ENCODE measurements at regions not wholly inside any gene's neighbourhood (a gene's known extent, or its start where the extent isn't known, plus 50 kb on each side); places are given as distances from the start of the nearest gene placed in this dataset.

- no peak overlapping the region for H3K4me3 ChIP-seq (replicated peaks in 1 of 4; ENCODE audit: control extremely low read depth in 1 of 4, insufficient read depth in 1 of 4, low read depth in 3 of 4, low read length in 4 of 4)
- H3K27ac ChIP-seq (ENCODE audit: insufficient read depth, low read length) = no peak overlapping the region
- H3K4me2 ChIP-seq (ENCODE audit: extremely low read depth, insufficient read depth, low read length) = no peak overlapping the region
- H3K9ac ChIP-seq (ENCODE audit: insufficient read depth, low read length) = no peak overlapping the region
- H3K9me3 ChIP-seq (ENCODE audit: control insufficient read depth, insufficient read depth, low read depth, low read length) = no peaks in the 10 kb centered on the region
- TF ChIP-seq EZH2 (IDR thresholded peaks at IDR 0.05; ENCODE audit: low read length, missing control alignments) (no peak), CTCF (conservative IDR thresholded peaks at IDR 0.05 in 1 of 2, IDR thresholded peaks at IDR 0.05 in 1 of 2; ENCODE audit: low read depth in 1 of 2, low read length in 2 of 2) (no peak)
- H3K27me3 ChIP-seq (ENCODE audit: control insufficient read depth, insufficient read depth, low read length) = no peaks in the 10 kb centered on the region
- no peaks in the 10 kb centered on the region for H3K79me2 ChIP-seq (ENCODE audit: control insufficient read depth, insufficient read depth, low read length)
- H3K4me1 ChIP-seq (ENCODE audit: control insufficient read depth, extremely low read depth, insufficient read depth, low read length) = no peaks in the 10 kb centered on the region
- no peak overlapping the region for H2AFZ ChIP-seq (ENCODE audit: low read length)
- H4K20me1 ChIP-seq (ENCODE audit: control insufficient read depth, extremely low read depth, insufficient read depth, low read length) = no peaks in the 10 kb centered on the region
- no peak for DNase-seq (ENCODE audit: low read depth in 2 of 2)
- no peaks in the 10 kb centered on the region for H3K36me3 ChIP-seq (ENCODE audit: control insufficient read depth, insufficient read depth, low read length)
Observed at GRCh38 chr18:73119574-73119973, 251.8 kb upstream of the NETO1 start.

- H3K27me3 ChIP-seq (ENCODE audit: control insufficient read depth, insufficient read depth, low read length) = no peaks in the 10 kb centered on the region
- H3K9ac ChIP-seq (ENCODE audit: insufficient read depth, low read length) = no peak overlapping the region
- no peaks in the 10 kb centered on the region for H4K20me1 ChIP-seq (ENCODE audit: control insufficient read depth, extremely low read depth, insufficient read depth, low read length)
- no peaks in the 10 kb centered on the region for H3K36me3 ChIP-seq (ENCODE audit: control insufficient read depth, insufficient read depth, low read length)
- H2AFZ ChIP-seq (ENCODE audit: low read length) = no peak overlapping the region
- no peak overlapping the region for H3K27ac ChIP-seq (ENCODE audit: insufficient read depth, low read length)
- TF ChIP-seq CTCF (conservative IDR thresholded peaks at IDR 0.05 in 1 of 2, IDR thresholded peaks at IDR 0.05 in 1 of 2; ENCODE audit: low read depth in 1 of 2, low read length in 2 of 2) = no peak
- no peak for TF ChIP-seq EZH2 (IDR thresholded peaks at IDR 0.05; ENCODE audit: low read length, missing control alignments)
- no peaks in the 10 kb centered on the region for H3K4me1 ChIP-seq (ENCODE audit: control insufficient read depth, extremely low read depth, insufficient read depth, low read length)
- H3K4me3 ChIP-seq (replicated peaks in 1 of 4; ENCODE audit: control extremely low read depth in 1 of 4, insufficient read depth in 1 of 4, low read depth in 3 of 4, low read length in 4 of 4) = no peak overlapping the region
- H3K4me2 ChIP-seq (ENCODE audit: extremely low read depth, insufficient read depth, low read length) = no peak overlapping the region
- no peaks in the 10 kb centered on the region for H3K79me2 ChIP-seq (ENCODE audit: control insufficient read depth, insufficient read depth, low read length)
- DNase-seq (ENCODE audit: low read depth in 2 of 2) = peak; percentile 5 to 75
- no peaks in the 10 kb centered on the region for H3K9me3 ChIP-seq (ENCODE audit: control insufficient read depth, insufficient read depth, low read depth, low read length)
Observed at GRCh38 chr18:73118121-73118816, 250.5 kb upstream of the NETO1 start.

DNA sequence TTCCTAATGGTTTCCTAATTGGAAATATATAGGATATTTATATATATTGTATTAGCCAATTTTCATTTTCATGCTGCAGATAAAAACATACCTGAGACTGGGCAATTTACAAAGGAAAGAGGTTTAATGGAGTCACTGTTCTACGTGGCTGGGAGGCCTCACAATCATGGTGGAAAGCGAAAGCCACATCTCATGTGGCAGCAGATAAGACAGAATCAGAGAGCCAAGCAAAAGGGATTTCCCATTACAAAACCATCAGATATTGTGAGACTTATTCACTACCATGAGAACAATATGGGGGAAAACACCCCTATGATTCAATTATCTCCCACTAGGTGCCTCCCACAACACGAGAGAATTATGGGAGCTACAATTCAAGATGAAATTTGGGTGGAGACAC is 242.5 kb upstream of the NETO1 start:
- H3K36me3 ChIP-seq (ENCODE audit: control insufficient read depth, insufficient read depth, low read length) = no peaks in the 10 kb centered on the region
- H3K9ac ChIP-seq (ENCODE audit: insufficient read depth, low read length) = no peak overlapping the region
- H3K27me3 ChIP-seq (ENCODE audit: control insufficient read depth, insufficient read depth, low read length) = no peaks in the 10 kb centered on the region
- H3K4me1 ChIP-seq (ENCODE audit: control insufficient read depth, extremely low read depth, insufficient read depth, low read length) = no peaks in the 10 kb centered on the region
- H3K79me2 ChIP-seq (ENCODE audit: control insufficient read depth, insufficient read depth, low read length) = no peaks in the 10 kb centered on the region
- no peak overlapping the region for H2AFZ ChIP-seq (ENCODE audit: low read length)
- H3K4me2 ChIP-seq (ENCODE audit: extremely low read depth, insufficient read depth, low read length) = no peak overlapping the region
- H4K20me1 ChIP-seq (ENCODE audit: control insufficient read depth, extremely low read depth, insufficient read depth, low read length) = no peaks in the 10 kb centered on the region
- H3K27ac ChIP-seq (ENCODE audit: insufficient read depth, low read length) = no peak overlapping the region
- no peaks in the 10 kb centered on the region for H3K9me3 ChIP-seq (ENCODE audit: control insufficient read depth, insufficient read depth, low read depth, low read length)
- TF ChIP-seq CTCF (conservative IDR thresholded peaks at IDR 0.05 in 1 of 2, IDR thresholded peaks at IDR 0.05 in 1 of 2; ENCODE audit: low read depth in 1 of 2, low read length in 2 of 2) (no peak), EZH2 (IDR thresholded peaks at IDR 0.05; ENCODE audit: low read length, missing control alignments) (no peak)
- no peak for DNase-seq (ENCODE audit: low read depth in 2 of 2)
- H3K4me3 ChIP-seq (replicated peaks in 1 of 4; ENCODE audit: control extremely low read depth in 1 of 4, insufficient read depth in 1 of 4, low read depth in 3 of 4, low read length in 4 of 4) = no peak overlapping the region

Measured in fibroblast of lung (primary cell).